IPS-20b (cell line): ENCODE measurements at regions not wholly inside any gene's neighbourhood (a gene's known extent, or its start where the extent isn't known, plus 50 kb on each side); places are given as distances from the start of the nearest gene placed in this dataset.

Experiments used
- H3K27ac ChIP-seq: one replicate; pipeline ENCODE4 v1.5.1; 2013; ENCODE audit warnings: low read length
- H3K27me3 ChIP-seq: 2 replicates; pipeline ENCODE4 v1.6.1; 2013; ENCODE audit warnings: mild to moderate bottlenecking, low read length, inconsistent platforms; ENCODE audit not compliant: insufficient read depth
- H3K36me3 ChIP-seq: 2 replicates; pipeline ENCODE4 v1.6.1; 2013; ENCODE audit warnings: low read depth, mild to moderate bottlenecking, inconsistent platforms, low read length, moderate library complexity; ENCODE audit not compliant: insufficient read depth
- H3K4me1 ChIP-seq: 2 replicates; pipeline ENCODE4 v1.6.1; 2013; ENCODE audit warnings: mild to moderate bottlenecking, control low read depth, inconsistent platforms, low read length, moderate library complexity; ENCODE audit not compliant: insufficient read depth
- H3K4me3 ChIP-seq: 2 replicates; pipeline ENCODE4 v1.5.1; 2013; ENCODE audit warnings: mild to moderate bottlenecking, low read length, inconsistent platforms
- H3K9ac ChIP-seq: 2 replicates; pipeline ENCODE4 v1.6.1; 2013; ENCODE audit warnings: low read depth, mild to moderate bottlenecking, inconsistent platforms, low read length, moderate library complexity
- H3K9me3 ChIP-seq: 2 replicates; pipeline ENCODE4 v1.6.1; 2013; ENCODE audit warnings: mild to moderate bottlenecking, low read depth, low read length, inconsistent platforms; ENCODE audit not compliant: insufficient read depth

- no peaks in the 10 kb centered on the region for H3K27me3 ChIP-seq
- H3K9me3 ChIP-seq: no peaks in the 10 kb centered on the region
- H3K9ac ChIP-seq: no peak overlapping the region
- H3K27ac ChIP-seq: no peak overlapping the region
- H3K4me1 ChIP-seq: no peaks in the 10 kb centered on the region
- no peak overlapping the region for H3K4me3 ChIP-seq
- H3K36me3 ChIP-seq: no peaks in the 10 kb centered on the region
Measured at GRCh38 chr5:147152086-147152485, 82.7 kb upstream of the STK32A start.

GRCh38 chr5:147154809-147155208, 80.0 kb upstream of the STK32A start:
- no peak overlapping the region for H3K27ac ChIP-seq
- no peaks in the 10 kb centered on the region for H3K36me3 ChIP-seq

GRCh38 chr5:147156012-147156411, 78.8 kb upstream of the STK32A start:
- Histone ChIP-seq H3K9ac (no peak overlapping the region), H3K4me1 (no peaks in the 10 kb centered on the region), H3K9me3 (no peaks in the 10 kb centered on the region), H3K36me3 (no peaks in the 10 kb centered on the region), H3K4me3 (no peak overlapping the region), H3K27ac (no peak overlapping the region), H3K27me3 (no peaks in the 10 kb centered on the region)

More at GRCh38 chr5:147154809-147155208, 80.0 kb upstream of the STK32A start:
- Histone ChIP-seq H3K9me3 (no peaks in the 10 kb centered on the region), H3K4me3 (no peak overlapping the region), H3K4me1 (no peaks in the 10 kb centered on the region), H3K9ac (no peak overlapping the region), H3K27me3 (no peaks in the 10 kb centered on the region)

GRCh38 chr5:147160902-147161700, 73.7 kb upstream of the STK32A start:
- Histone ChIP-seq H3K36me3 (no peaks in the 10 kb centered on the region), H3K9me3 (no peaks in the 10 kb centered on the region), H3K9ac (no peak overlapping the region), H3K27ac (no peak overlapping the region), H3K4me3 (no peak overlapping the region), H3K4me1 (no peaks in the 10 kb centered on the region), H3K27me3 (no peaks in the 10 kb centered on the region)

- Histone ChIP-seq H3K27ac (no peak overlapping the region), H3K36me3 (no peaks in the 10 kb centered on the region), H3K4me1 (no peaks in the 10 kb centered on the region), H3K9me3 (no peaks in the 10 kb centered on the region), H3K4me3 (no peak overlapping the region), H3K9ac (no peak overlapping the region), H3K27me3 (no peaks in the 10 kb centered on the region)
Measured at GRCh38 chr5:147162740-147163139, 72.1 kb upstream of the STK32A start.

GRCh38 chr5:147167529-147167928, 67.3 kb upstream of the STK32A start:
- no peaks in the 10 kb centered on the region for H3K9me3 ChIP-seq
- H3K27ac ChIP-seq: no peak overlapping the region
- no peak overlapping the region for H3K4me3 ChIP-seq
- no peaks in the 10 kb centered on the region for H3K36me3 ChIP-seq
- H3K9ac ChIP-seq: no peak overlapping the region
- no peaks in the 10 kb centered on the region for H3K27me3 ChIP-seq
- no peaks in the 10 kb centered on the region for H3K4me1 ChIP-seq

DNA sequence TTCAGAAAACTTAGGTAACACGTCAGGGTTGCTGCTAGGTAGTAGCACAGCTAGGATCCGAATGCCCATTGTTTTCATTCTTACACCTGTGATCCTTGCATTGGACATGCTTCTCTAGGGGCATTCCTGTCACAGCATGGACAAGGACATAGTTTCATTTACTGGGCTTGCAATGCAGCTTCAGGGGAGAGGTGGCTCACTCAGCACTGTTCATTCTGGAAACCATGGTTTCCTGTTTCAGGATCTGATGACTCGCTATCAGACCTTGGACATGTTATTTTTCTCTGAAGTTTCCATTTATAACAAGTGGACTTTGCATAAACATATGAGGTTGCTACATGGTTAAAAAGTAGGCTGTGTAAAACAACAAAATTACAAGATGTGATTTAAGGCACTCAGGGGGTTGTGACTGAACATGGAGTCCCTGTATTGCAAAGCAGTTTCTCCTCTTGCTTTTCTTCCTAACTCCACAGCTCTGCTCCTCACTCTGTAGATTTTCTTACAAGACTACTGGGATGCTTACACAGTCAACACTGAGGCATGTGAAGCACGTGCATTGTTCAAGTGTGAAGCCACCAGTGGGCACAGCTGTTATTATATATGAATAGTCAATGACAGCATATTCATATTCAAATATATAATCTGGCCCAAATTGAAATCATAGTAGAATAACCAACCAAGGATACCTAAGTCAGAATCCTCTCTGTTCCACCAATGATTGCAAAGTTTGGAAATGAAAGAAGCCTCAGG, 66.1 kb upstream of the STK32A start:
- Histone ChIP-seq H3K9ac (no peak overlapping the region), H3K4me1 (no peaks in the 10 kb centered on the region), H3K27ac (no peak overlapping the region), H3K9me3 (no peaks in the 10 kb centered on the region), H3K27me3 (no peaks in the 10 kb centered on the region), H3K4me3 (no peak overlapping the region), H3K36me3 (no peaks in the 10 kb centered on the region)

DNA sequence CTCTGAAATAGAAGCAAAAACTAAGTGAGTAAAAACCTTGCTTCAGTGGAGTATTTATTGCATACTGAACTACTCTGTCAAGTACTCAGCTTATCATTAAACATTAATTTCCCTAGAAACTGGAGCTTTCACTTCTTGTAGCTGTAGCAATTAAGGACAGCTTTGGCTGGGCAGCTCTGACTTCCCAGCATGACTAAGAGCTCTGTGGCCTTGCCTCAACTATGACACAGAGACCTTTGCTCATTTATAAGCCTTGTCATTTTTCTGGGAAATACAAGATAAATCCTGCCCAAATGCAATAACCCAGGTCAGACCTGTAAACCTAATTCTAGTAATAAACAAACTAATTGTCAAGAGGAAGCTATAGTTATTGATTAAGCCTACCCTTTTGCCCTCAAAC, 65.4 kb upstream of the STK32A start:
- H3K9me3 ChIP-seq: no peaks in the 10 kb centered on the region
- no peaks in the 10 kb centered on the region for H3K27me3 ChIP-seq
- H3K27ac ChIP-seq: no peak overlapping the region
- no peak overlapping the region for H3K4me3 ChIP-seq
- H3K4me1 ChIP-seq: no peaks in the 10 kb centered on the region
- H3K9ac ChIP-seq: no peak overlapping the region
- no peaks in the 10 kb centered on the region for H3K36me3 ChIP-seq

- Histone ChIP-seq H3K36me3 (no peaks in the 10 kb centered on the region), H3K4me3 (no peak overlapping the region), H3K27me3 (no peaks in the 10 kb centered on the region), H3K4me1 (no peaks in the 10 kb centered on the region), H3K9ac (no peak overlapping the region), H3K9me3 (no peaks in the 10 kb centered on the region), H3K27ac (no peak overlapping the region)
Measured at GRCh38 chr5:147169901-147170300, 64.9 kb upstream of the STK32A start.

DNA sequence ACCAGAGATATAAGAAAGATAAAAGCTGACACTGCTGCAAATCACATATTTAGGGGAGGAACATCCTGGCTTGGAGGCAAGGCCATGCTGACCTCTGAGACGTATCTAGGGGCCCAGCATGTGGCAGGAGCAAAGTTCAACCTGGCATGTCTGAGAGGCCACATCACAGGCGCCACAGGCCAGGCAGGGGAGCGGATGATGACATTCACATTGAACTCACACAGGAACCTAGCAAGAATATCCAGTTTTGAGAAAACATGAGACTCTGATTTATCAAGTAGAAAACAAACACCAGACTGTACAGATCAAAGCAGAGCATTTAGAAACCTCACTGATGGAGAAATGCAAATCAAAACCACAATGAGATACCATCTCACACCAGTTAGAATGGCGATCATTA, 64.2 kb upstream of the STK32A start:
- Histone ChIP-seq H3K27me3 (no peaks in the 10 kb centered on the region), H3K4me1 (no peaks in the 10 kb centered on the region), H3K27ac (no peak overlapping the region), H3K9me3 (no peaks in the 10 kb centered on the region), H3K36me3 (no peaks in the 10 kb centered on the region), H3K4me3 (no peak overlapping the region), H3K9ac (no peak overlapping the region)

DNA sequence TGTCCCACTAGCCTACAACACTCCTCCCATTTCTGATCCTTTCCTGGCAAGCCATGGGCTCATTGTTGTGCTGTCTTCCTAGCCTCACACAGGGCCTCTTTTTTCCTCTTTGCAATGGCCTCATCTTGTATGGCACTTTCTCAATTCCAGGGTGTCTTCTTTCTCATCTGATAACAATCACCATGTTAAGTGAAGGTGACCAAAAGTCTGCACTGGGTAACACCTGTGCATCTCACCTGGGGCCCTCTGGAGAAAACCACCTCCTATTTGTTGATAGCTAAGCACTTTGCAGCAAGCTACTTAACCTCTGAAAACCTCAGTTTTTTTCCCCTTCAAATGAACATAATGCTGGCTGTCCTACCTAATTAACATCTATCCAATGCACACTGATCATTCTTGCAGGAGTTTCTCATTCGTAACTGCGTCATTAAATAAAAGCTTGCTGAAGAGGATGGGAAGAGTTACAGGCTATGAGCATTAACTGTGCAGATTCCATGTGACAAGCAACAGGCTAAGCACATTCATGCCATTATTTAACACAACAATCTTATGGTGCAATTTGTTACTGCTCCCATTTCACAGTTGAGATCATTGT, 60.1 kb upstream of the STK32A start:
- H3K4me3 ChIP-seq: no peak overlapping the region
- H3K36me3 ChIP-seq: no peaks in the 10 kb centered on the region
- H3K9ac ChIP-seq: no peak overlapping the region
- no peaks in the 10 kb centered on the region for H3K9me3 ChIP-seq
- no peaks in the 10 kb centered on the region for H3K4me1 ChIP-seq
- no peaks in the 10 kb centered on the region for H3K27me3 ChIP-seq
- H3K27ac ChIP-seq: no peak overlapping the region
